Caco-2 (cell line): ENCODE measurements at regions not wholly inside any gene's neighbourhood (a gene's known extent, or its start where the extent isn't known, plus 50 kb on each side); places are given as distances from the start of the nearest gene placed in this dataset.

Source experiments
- BruUV-seq: library from RNA; stranded (reverse); fragments of 400-500 nt; replicated peaks from 2 replicates; lab custom pipeline; 2021; lab: Mats Ljungman, UMichigan
- CTCF ChIA-PET: fragments of 300-600 bp; sonication (Branson Sonifier 250); formaldehyde crosslinking; loops from one replicate; lab custom pipeline; 2022; ENCODE audit warnings: antibody characterized with exemption; lab: Charles Lee
- POLR2A ChIA-PET: fragments of 300-600 bp; sonication (Branson Sonifier 250); formaldehyde crosslinking; loops from one replicate; lab custom pipeline; 2022; ENCODE audit warnings: antibody characterized with exemption; lab: Charles Lee
- DNase-seq, 2 experiments: peaks; one replicate each; pipeline versions ENCODE4 v3.0.0 to v3.0.0-alpha.2; 2020 to 2022
- H3K27me3 ChIP-seq: replicated peaks from 2 replicates; pipeline ENCODE4 v1.6.0; 2011; ENCODE audit warnings: low read length; ENCODE audit not compliant: control insufficient read depth, insufficient read depth
- H3K36me3 ChIP-seq: 2 replicates; pipeline ENCODE4 v1.5.1; 2011; ENCODE audit warnings: low read length; ENCODE audit not compliant: control insufficient read depth, insufficient read depth
- H3K4me1 ChIP-seq: fragments of 250-450 bp; sonication (Bioruptor Pico); 2 replicates; pipeline ENCODE4 v1.5.1; 2020; ENCODE audit warnings: mild to moderate bottlenecking
- H3K4me3 ChIP-seq: 2 replicates; pipeline ENCODE4 v1.5.1; 2011; ENCODE audit warnings: low read depth, mild to moderate bottlenecking, control low read depth, low read length
- H3K9me3 ChIP-seq: fragments of 250-450 bp; sonication (Bioruptor Pico); 2 replicates; pipeline ENCODE4 v1.5.1; 2020; ENCODE audit warnings: mild to moderate bottlenecking, moderate library complexity
- H3K27ac Mint-ChIP-seq: one replicate; pipeline ENCODE4 v1.8.0; 2022; ENCODE audit warnings: mixed read lengths; ENCODE audit not compliant: unreplicated experiment
- H3K27me3 Mint-ChIP-seq: one replicate; pipeline ENCODE4 v1.8.0; 2022; ENCODE audit warnings: mixed read lengths; ENCODE audit not compliant: insufficient read depth, unreplicated experiment
- H3K36me3 Mint-ChIP-seq: one replicate; pipeline ENCODE4 v1.8.0; 2022; ENCODE audit warnings: mild to moderate bottlenecking, mixed read lengths; ENCODE audit not compliant: insufficient read depth, unreplicated experiment
- H3K4me1 Mint-ChIP-seq: one replicate; pipeline ENCODE4 v1.8.0; 2022; ENCODE audit warnings: low read depth, mixed read lengths; ENCODE audit not compliant: unreplicated experiment
- H3K4me3 Mint-ChIP-seq: one replicate; pipeline ENCODE4 v1.8.0; 2022; ENCODE audit warnings: mild to moderate bottlenecking, moderate library complexity, mixed read lengths; ENCODE audit not compliant: unreplicated experiment
- H3K9me3 Mint-ChIP-seq: one replicate; pipeline ENCODE4 v1.8.0; 2022; ENCODE audit warnings: mixed read lengths; ENCODE audit not compliant: unreplicated experiment
- intact Hi-C: fragments of 100-400 bp; cut with micrococcal nuclease; formaldehyde crosslinking; loops from one replicate; pipeline ENCODE4 v1.10.0; 2022; ENCODE audit not compliant: unreplicated experiment
- TF ChIP-seq, protein P1 (sequence below), 2 experiments: fragments of 200-600 bp in 1 of 2; IDR thresholded peaks; 1 replicate in 1 of 2; 2 replicates in 1 of 2; pipeline versions ENCODE4 v1.5.1 to v1.8.0; 2011 to 2022; ENCODE audit warnings: antibody characterized with exemption in 1 of 2, control low read depth in 1 of 2, inconsistent platforms in 1 of 2, low read depth in 1 of 2, low read length in 1 of 2, mild to moderate bottlenecking in 1 of 2, moderate library complexity in 1 of 2; ENCODE audit not compliant: insufficient read depth in 1 of 2, severe bottlenecking in 1 of 2, unreplicated experiment in 1 of 2

- Histone ChIP-seq H3K9me3 (no peaks in the 10 kb centered on the region), H3K27me3 (no peaks in the 10 kb centered on the region), H3K4me3 (no peak overlapping the region), H3K36me3 (no peaks in the 10 kb centered on the region), H3K4me1 (no peaks in the 10 kb centered on the region)
- H3K27me3 Mint-ChIP-seq = peaks cover 3% of the 10 kb centered on the region
- intact Hi-C loops = no loop called here
- no peaks in the 10 kb centered on the region for H3K4me1 Mint-ChIP-seq
- TF ChIP-seq, protein P1, sequence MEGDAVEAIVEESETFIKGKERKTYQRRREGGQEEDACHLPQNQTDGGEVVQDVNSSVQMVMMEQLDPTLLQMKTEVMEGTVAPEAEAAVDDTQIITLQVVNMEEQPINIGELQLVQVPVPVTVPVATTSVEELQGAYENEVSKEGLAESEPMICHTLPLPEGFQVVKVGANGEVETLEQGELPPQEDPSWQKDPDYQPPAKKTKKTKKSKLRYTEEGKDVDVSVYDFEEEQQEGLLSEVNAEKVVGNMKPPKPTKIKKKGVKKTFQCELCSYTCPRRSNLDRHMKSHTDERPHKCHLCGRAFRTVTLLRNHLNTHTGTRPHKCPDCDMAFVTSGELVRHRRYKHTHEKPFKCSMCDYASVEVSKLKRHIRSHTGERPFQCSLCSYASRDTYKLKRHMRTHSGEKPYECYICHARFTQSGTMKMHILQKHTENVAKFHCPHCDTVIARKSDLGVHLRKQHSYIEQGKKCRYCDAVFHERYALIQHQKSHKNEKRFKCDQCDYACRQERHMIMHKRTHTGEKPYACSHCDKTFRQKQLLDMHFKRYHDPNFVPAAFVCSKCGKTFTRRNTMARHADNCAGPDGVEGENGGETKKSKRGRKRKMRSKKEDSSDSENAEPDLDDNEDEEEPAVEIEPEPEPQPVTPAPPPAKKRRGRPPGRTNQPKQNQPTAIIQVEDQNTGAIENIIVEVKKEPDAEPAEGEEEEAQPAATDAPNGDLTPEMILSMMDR (IDR thresholded peaks at IDR 0.05; ENCODE audit: insufficient read depth in 1 of 2, low read depth in 1 of 2, low read length in 1 of 2, severe bottlenecking in 1 of 2, unreplicated experiment in 1 of 2) = no peak
- no peaks in the 10 kb centered on the region for H3K36me3 Mint-ChIP-seq
- CTCF ChIA-PET = no interaction called here
- POLR2A ChIA-PET = no interaction called here
- DNase-seq = no peak
- no peaks in the 10 kb centered on the region for H3K9me3 Mint-ChIP-seq
- BruUV-seq = no TSS peak
- H3K4me3 Mint-ChIP-seq = no peak overlapping the region
- no peak overlapping the region for H3K27ac Mint-ChIP-seq
These were observed 121.3 kb downstream of the SEC16B start for GRCh38 chr1:177848577-177848976.

DNA sequence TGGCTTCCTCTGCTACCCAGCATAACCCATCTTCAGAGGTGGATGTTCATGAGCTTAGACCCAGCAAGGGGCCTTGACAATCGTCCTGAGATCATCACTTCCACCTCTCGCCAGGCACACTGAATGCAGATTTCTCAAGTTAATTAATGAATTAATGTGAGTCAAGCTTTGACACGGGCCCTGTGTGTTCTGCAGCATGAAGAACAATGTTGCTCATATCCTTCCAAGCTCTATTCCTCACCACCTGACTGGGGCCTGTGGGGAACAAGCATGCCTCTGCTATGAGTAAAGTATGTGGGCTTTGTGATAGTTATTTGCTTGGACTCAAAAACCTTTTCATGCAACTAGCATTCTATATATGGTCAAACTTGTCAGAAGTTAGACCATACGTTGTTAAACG is 122.0 kb downstream of the SEC16B start:
- POLR2A ChIA-PET = no interaction called here
- no peak overlapping the region for H3K4me3 ChIP-seq

GRCh38 chr1:177838907-177839485 is 130.9 kb downstream of the SEC16B start:
- ChIA-PET POLR2A (no interaction called here), CTCF (no interaction called here)
- Mint-ChIP-seq H3K27me3 (peaks cover 19% of the 10 kb centered on the region), H3K9me3 (peaks cover 6% of the 10 kb centered on the region), H3K27ac (no peak overlapping the region), H3K4me3 (no peak overlapping the region), H3K4me1 (no peaks in the 10 kb centered on the region), H3K36me3 (no peaks in the 10 kb centered on the region)
- TF ChIP-seq, protein P1 (IDR thresholded peaks at IDR 0.05; ENCODE audit: insufficient read depth in 1 of 2, low read depth in 1 of 2, low read length in 1 of 2, severe bottlenecking in 1 of 2, unreplicated experiment in 1 of 2) = no peak
- Histone ChIP-seq H3K27me3 (no peaks in the 10 kb centered on the region), H3K4me1 (no peaks in the 10 kb centered on the region), H3K4me3 (no peak overlapping the region), H3K9me3 (no peaks in the 10 kb centered on the region), H3K36me3 (no peaks in the 10 kb centered on the region)
- no peak for DNase-seq
- no TSS peak for BruUV-seq
- intact Hi-C loops = no loop called here

More for the DNA sequence above, 122.0 kb downstream of the SEC16B start:
- BruUV-seq = no TSS peak
- no peak for DNase-seq
- no peaks in the 10 kb centered on the region for H3K4me1 Mint-ChIP-seq
- H3K27me3 ChIP-seq = no peaks in the 10 kb centered on the region
- H3K27me3 Mint-ChIP-seq = peaks cover 3% of the 10 kb centered on the region
- H3K27ac Mint-ChIP-seq = no peak overlapping the region
- no peaks in the 10 kb centered on the region for H3K4me1 ChIP-seq
- CTCF ChIA-PET = no interaction called here
- H3K4me3 Mint-ChIP-seq = no peak overlapping the region
- TF ChIP-seq, protein P1 (IDR thresholded peaks at IDR 0.05; ENCODE audit: insufficient read depth in 1 of 2, low read depth in 1 of 2, low read length in 1 of 2, severe bottlenecking in 1 of 2, unreplicated experiment in 1 of 2) = no peak
- no peaks in the 10 kb centered on the region for H3K36me3 Mint-ChIP-seq
- intact Hi-C loops = no loop called here
- no peaks in the 10 kb centered on the region for H3K36me3 ChIP-seq
- H3K9me3 ChIP-seq = no peaks in the 10 kb centered on the region
- H3K9me3 Mint-ChIP-seq = no peaks in the 10 kb centered on the region
